PFSK-1 (cell line): ENCODE measurements at regions not wholly inside any gene's neighbourhood (a gene's known extent, or its start where the extent isn't known, plus 50 kb on each side); places are given as distances from the start of the nearest gene placed in this dataset.

Source experiments
- FOXP2 ChIP-seq: optimal IDR thresholded peaks from 2 replicates; pipeline ENCODE3; 2011; ENCODE audit warnings: borderline replicate concordance, control low read depth, inconsistent platforms; ENCODE audit not compliant: insufficient read depth; ENCODE audit errors: extremely low read length, extremely low read depth
- POLR2AphosphoS5 ChIP-seq: IDR thresholded peaks from 2 replicates; pipeline ENCODE4 v1.6.1; 2012; ENCODE audit warnings: low read depth, mild to moderate bottlenecking, control low read depth, low read length, moderate library complexity
- REST ChIP-seq, 2 experiments: IDR thresholded peaks; 2 replicates each; pipeline versions ENCODE4 v1.6.1 to v1.8.0; 2011 to 2012; ENCODE audit warnings: low read depth in 2 of 2, low read length in 2 of 2, control low read depth in 1 of 2, inconsistent platforms in 1 of 2, mild to moderate bottlenecking in 1 of 2, moderate library complexity in 1 of 2; ENCODE audit not compliant: insufficient read depth in 1 of 2
- SIN3A ChIP-seq: IDR thresholded peaks from 2 replicates; pipeline ENCODE4 v1.6.1; 2012; ENCODE audit warnings: mild to moderate bottlenecking, low read length, moderate library complexity, borderline replicate concordance; ENCODE audit not compliant: insufficient read depth
- TAF1 ChIP-seq: IDR thresholded peaks from 2 replicates; pipeline ENCODE4 v1.6.1; 2012; ENCODE audit warnings: low read length, control low read depth, borderline replicate concordance; ENCODE audit not compliant: insufficient read depth

- TF ChIP-seq REST (IDR thresholded peaks at IDR 0.05; ENCODE audit: insufficient read depth in 1 of 2, low read depth in 2 of 2, low read length in 2 of 2) (no peak), SIN3A (no peak), TAF1 (no peak), POLR2AphosphoS5 (no peak), FOXP2 (no peak)
Observed at GRCh38 chr3:72082186-72082715, 297.3 kb upstream of the PROK2 start.

GRCh38 chr3:72081471-72082185 lies 296.7 kb upstream of the PROK2 start:
- TF ChIP-seq FOXP2 (no peak), POLR2AphosphoS5 (no peak), REST (IDR thresholded peaks at IDR 0.05; ENCODE audit: insufficient read depth in 1 of 2, low read depth in 2 of 2, low read length in 2 of 2) (no peak), TAF1 (no peak), SIN3A (no peak)

GRCh38 chr3:72080800-72081199 lies 295.9 kb upstream of the PROK2 start:
- no peak for TF ChIP-seq FOXP2
- TF ChIP-seq POLR2AphosphoS5, result no peak
- no peak for TF ChIP-seq TAF1
- no peak for TF ChIP-seq SIN3A
- TF ChIP-seq REST (IDR thresholded peaks at IDR 0.05; ENCODE audit: insufficient read depth in 1 of 2, low read depth in 2 of 2, low read length in 2 of 2), result no peak

- TF ChIP-seq SIN3A (no peak), POLR2AphosphoS5 (no peak), TAF1 (no peak), REST (IDR thresholded peaks at IDR 0.05; ENCODE audit: insufficient read depth in 1 of 2, low read depth in 2 of 2, low read length in 2 of 2) (no peak), FOXP2 (no peak)
Observed at GRCh38 chr3:72080095-72080494, 295.1 kb upstream of the PROK2 start.
